Rectal smooth muscle tissue (tissue), 1 donor: ENCODE measurements at regions not wholly inside any gene's neighbourhood (a gene's known extent, or its start where the extent isn't known, plus 50 kb on each side); places are given as distances from the start of the nearest gene placed in this dataset.

Experiments
- H3K27ac ChIP-seq: one replicate; pipeline ENCODE4 v1.7.0; 2013; ENCODE audit warnings: low read depth, low read length, inconsistent platforms
- H3K27me3 ChIP-seq: one replicate; pipeline ENCODE4 v1.7.0; 2013; ENCODE audit warnings: low read length; ENCODE audit not compliant: control insufficient read depth, insufficient read depth
- H3K36me3 ChIP-seq: one replicate; pipeline ENCODE4 v1.7.0; 2013; ENCODE audit warnings: low read length; ENCODE audit not compliant: control insufficient read depth, insufficient read depth
- H3K4me1 ChIP-seq: one replicate; pipeline ENCODE4 v1.7.0; 2013; ENCODE audit warnings: low read length; ENCODE audit not compliant: control insufficient read depth, insufficient read depth
- H3K4me3 ChIP-seq: one replicate; pipeline ENCODE4 v1.7.0; 2013; ENCODE audit warnings: low read length
- H3K9ac ChIP-seq: one replicate; pipeline ENCODE4 v1.7.0; 2013; ENCODE audit warnings: low read length

- Histone ChIP-seq H3K9ac (no peak overlapping the region), H3K27me3 (no peaks in the 10 kb centered on the region), H3K36me3 (no peaks in the 10 kb centered on the region), H3K4me3 (no peak overlapping the region), H3K27ac (no peak overlapping the region), H3K4me1 (no peaks in the 10 kb centered on the region)
These were observed 76.2 kb upstream of the CXADR start for GRCh38 chr21:17436626-17437111.

GRCh38 chr21:17438635-17439034, 74.2 kb upstream of the CXADR start:
- H3K4me3 ChIP-seq = no peak overlapping the region
- no peaks in the 10 kb centered on the region for H3K4me1 ChIP-seq
- no peak overlapping the region for H3K27ac ChIP-seq
- no peaks in the 10 kb centered on the region for H3K36me3 ChIP-seq
- no peak overlapping the region for H3K9ac ChIP-seq
- H3K27me3 ChIP-seq = no peaks in the 10 kb centered on the region

GRCh38 chr21:17440969-17441368, 71.9 kb upstream of the CXADR start:
- Histone ChIP-seq H3K27ac (no peak overlapping the region), H3K27me3 (no peaks in the 10 kb centered on the region), H3K4me1 (no peaks in the 10 kb centered on the region), H3K4me3 (no peak overlapping the region), H3K36me3 (no peaks in the 10 kb centered on the region), H3K9ac (no peak overlapping the region)

GRCh38 chr21:17441370-17441769, 71.5 kb upstream of the CXADR start:
- Histone ChIP-seq H3K27me3 (no peaks in the 10 kb centered on the region), H3K9ac (no peak overlapping the region), H3K36me3 (no peaks in the 10 kb centered on the region), H3K4me3 (no peak overlapping the region), H3K27ac (no peak overlapping the region), H3K4me1 (no peaks in the 10 kb centered on the region)

GRCh38 chr21:17442165-17442564, 70.7 kb upstream of the CXADR start:
- H3K4me3 ChIP-seq = no peak overlapping the region
- H3K27ac ChIP-seq = no peak overlapping the region
- no peaks in the 10 kb centered on the region for H3K36me3 ChIP-seq
- no peaks in the 10 kb centered on the region for H3K27me3 ChIP-seq
- H3K4me1 ChIP-seq = no peaks in the 10 kb centered on the region
- H3K9ac ChIP-seq = no peak overlapping the region

- H3K4me1 ChIP-seq = no peaks in the 10 kb centered on the region
- H3K27ac ChIP-seq = no peak overlapping the region
- no peaks in the 10 kb centered on the region for H3K36me3 ChIP-seq
- H3K9ac ChIP-seq = no peak overlapping the region
- no peak overlapping the region for H3K4me3 ChIP-seq
- no peaks in the 10 kb centered on the region for H3K27me3 ChIP-seq
These were observed 68.0 kb upstream of the CXADR start for GRCh38 chr21:17444828-17445227.

GRCh38 chr21:17446737-17447136, 66.1 kb upstream of the CXADR start:
- H3K4me3 ChIP-seq = no peak overlapping the region
- H3K27me3 ChIP-seq = no peaks in the 10 kb centered on the region
- no peak overlapping the region for H3K9ac ChIP-seq
- no peaks in the 10 kb centered on the region for H3K36me3 ChIP-seq
- H3K27ac ChIP-seq = no peak overlapping the region
- H3K4me1 ChIP-seq = no peaks in the 10 kb centered on the region

- Histone ChIP-seq H3K4me3 (no peak overlapping the region), H3K9ac (no peak overlapping the region), H3K27me3 (no peaks in the 10 kb centered on the region), H3K36me3 (no peaks in the 10 kb centered on the region), H3K4me1 (no peaks in the 10 kb centered on the region), H3K27ac (no peak overlapping the region)
These were observed 63.1 kb upstream of the CXADR start for GRCh38 chr21:17449701-17450100.

GRCh38 chr21:17451364-17451891, 61.4 kb upstream of the CXADR start:
- H3K4me1 ChIP-seq = no peaks in the 10 kb centered on the region
- no peaks in the 10 kb centered on the region for H3K36me3 ChIP-seq
- no peak overlapping the region for H3K9ac ChIP-seq
- H3K27ac ChIP-seq = no peak overlapping the region
- no peak overlapping the region for H3K4me3 ChIP-seq
- H3K27me3 ChIP-seq = no peaks in the 10 kb centered on the region

GRCh38 chr21:17454315-17455027, 58.4 kb upstream of the CXADR start:
- Histone ChIP-seq H3K27ac (no peak overlapping the region), H3K9ac (no peak overlapping the region), H3K36me3 (no peaks in the 10 kb centered on the region), H3K4me1 (no peaks in the 10 kb centered on the region), H3K27me3 (no peaks in the 10 kb centered on the region), H3K4me3 (no peak overlapping the region)

- H3K27me3 ChIP-seq = no peaks in the 10 kb centered on the region
- H3K27ac ChIP-seq = no peak overlapping the region
- H3K4me1 ChIP-seq = no peaks in the 10 kb centered on the region
- no peaks in the 10 kb centered on the region for H3K36me3 ChIP-seq
- H3K9ac ChIP-seq = no peak overlapping the region
- no peak overlapping the region for H3K4me3 ChIP-seq
These were observed 57.9 kb upstream of the CXADR start for GRCh38 chr21:17455028-17455353.

- Histone ChIP-seq H3K4me3 (no peak overlapping the region), H3K9ac (no peak overlapping the region), H3K36me3 (no peaks in the 10 kb centered on the region), H3K27ac (no peak overlapping the region), H3K4me1 (no peaks in the 10 kb centered on the region), H3K27me3 (no peaks in the 10 kb centered on the region)
These were observed 57.4 kb upstream of the CXADR start for GRCh38 chr21:17455451-17455850.

GRCh38 chr21:17458279-17458678, 54.6 kb upstream of the CXADR start:
- no peak overlapping the region for H3K27ac ChIP-seq
- H3K36me3 ChIP-seq = no peaks in the 10 kb centered on the region
- H3K27me3 ChIP-seq = no peaks in the 10 kb centered on the region
- no peak overlapping the region for H3K4me3 ChIP-seq
- no peak overlapping the region for H3K9ac ChIP-seq
- no peaks in the 10 kb centered on the region for H3K4me1 ChIP-seq
